Activated T-helper 1 cell treated with Interleukin-2 at 50 U/mL for 16 hours (primary cell): ENCODE measurements at regions not wholly inside any gene's neighbourhood (a gene's known extent, or its start where the extent isn't known, plus 50 kb on each side); places are given as distances from the start of the nearest gene placed in this dataset.
"Not testable (repeated sequence)": the region's sequence is repeated elsewhere in the genome, so short reads cannot be mapped to it uniquely, and the experiment has no call there.

Experiments used
- DNase-seq: peaks from one replicate; pipeline ENCODE4 v3.0.0-alpha.2; 2020; ENCODE audit warnings: low read depth

- no peak for DNase-seq
Measured at GRCh38 chr5:68021916-68022315, 193.6 kb upstream of the PIK3R1 start.

- DNase-seq = no peak
Measured at GRCh38 chr5:68021227-68021626, 194.3 kb upstream of the PIK3R1 start.

GRCh38 chr5:68020461-68020969 is 195.0 kb upstream of the PIK3R1 start:
- DNase-seq = not testable (repeated sequence)

DNA sequence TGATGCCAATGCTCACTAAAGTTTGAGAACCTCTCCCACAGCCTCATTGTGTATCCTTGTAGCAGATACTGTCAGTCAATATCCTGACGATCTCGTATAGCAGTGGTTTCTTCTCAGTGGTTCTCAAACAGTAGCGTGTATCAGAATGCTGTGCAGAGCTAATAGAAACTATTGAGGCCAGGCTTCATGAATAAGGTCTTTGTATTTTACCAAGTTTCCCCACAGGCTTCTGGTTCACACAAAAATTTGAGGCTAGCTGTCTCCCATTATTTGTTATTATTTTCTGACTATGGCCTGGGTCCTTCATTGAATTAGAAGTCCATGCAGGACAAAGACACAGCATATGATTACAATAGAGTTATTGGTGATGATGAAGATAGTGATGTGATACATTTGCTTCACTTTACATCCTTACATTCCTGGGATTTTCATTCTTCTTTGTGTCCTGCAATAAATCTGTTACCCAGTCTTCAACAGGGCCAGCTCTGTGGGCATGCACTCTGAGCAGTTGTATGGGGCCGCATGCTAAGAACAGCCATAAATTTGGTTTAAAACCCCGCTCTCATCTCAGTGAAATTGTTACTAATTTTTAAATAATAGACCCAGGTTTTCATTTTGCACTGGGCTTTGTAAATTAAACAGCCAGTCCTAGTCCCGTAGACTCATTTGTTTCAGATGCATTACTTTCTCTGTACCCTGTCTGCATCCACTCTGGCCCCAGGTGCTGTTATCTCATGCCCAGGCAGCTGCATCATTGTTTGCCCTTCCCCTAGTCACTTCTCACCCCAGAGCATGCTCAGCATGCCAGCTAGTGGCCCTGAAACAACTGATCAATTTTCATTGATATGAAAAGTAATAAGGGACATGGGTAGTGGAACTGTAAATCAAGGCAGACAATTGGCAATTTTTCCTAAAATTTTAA is 199.9 kb upstream of the PIK3R1 start:
- no peak for DNase-seq

DNA sequence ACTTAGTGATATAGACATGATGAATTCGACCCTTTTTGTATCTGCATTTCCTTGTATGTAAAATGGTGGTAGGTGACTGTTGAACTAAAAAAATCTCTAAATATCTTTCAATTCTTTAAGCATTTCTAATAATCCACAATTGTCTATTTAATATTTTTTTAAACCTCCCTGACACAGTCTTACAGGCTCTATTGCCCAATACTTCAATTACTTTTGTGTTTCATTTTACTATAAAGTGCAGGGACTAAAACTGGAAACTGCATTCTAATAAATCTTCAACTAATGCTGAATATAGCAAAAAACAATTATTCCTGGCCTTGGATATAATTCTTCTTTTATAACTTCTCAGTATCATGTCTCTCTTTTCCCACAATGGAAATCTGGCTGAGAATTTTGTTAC is 202.7 kb upstream of the PIK3R1 start:
- DNase-seq = no peak

GRCh38 chr5:68012429-68012828 is 203.1 kb upstream of the PIK3R1 start:
- no peak for DNase-seq

DNA sequence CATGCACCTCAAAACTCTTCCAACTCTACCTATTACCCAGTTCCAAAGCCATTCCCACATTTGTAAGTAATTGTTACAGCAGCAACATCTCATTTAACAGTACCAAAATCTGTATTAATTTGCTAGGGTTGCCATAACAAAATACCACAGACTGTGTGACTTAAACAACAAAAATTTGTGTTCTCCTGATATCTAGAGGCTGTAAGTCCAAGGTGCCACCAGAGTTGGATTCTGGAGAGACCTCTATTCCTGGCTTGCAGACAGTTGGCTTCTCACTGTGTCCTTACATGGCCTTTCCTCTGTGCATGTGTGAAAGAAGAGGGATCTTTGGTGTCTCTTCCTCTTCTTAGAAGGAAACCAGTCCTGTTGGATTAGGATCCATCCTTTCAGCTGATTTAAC is 203.8 kb upstream of the PIK3R1 start:
- DNase-seq = no peak

DNA sequence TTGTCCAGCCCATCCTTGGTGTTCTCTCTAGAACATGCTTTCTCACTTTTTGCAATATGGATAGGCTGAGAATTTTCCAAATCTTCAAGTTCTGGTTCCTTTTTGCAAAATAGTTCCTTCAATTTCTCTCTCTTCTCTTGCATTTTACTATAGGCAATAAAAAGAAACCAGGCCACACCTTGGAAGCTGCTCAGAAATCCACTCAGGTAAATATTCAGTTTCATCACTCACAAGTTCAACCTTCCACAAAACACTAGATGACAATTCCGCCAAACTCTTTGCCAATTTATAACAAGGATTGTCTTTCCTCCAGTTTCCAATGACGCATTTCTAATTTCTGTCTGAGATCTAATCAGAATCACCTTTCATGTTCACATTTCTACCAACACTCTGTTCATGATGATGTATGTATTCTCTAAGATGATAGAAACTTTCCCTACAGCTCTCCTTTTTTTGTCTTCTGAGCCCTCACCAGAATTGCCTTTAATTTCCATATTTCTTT is 204.2 kb upstream of the PIK3R1 start:
- DNase-seq = no peak

DNA sequence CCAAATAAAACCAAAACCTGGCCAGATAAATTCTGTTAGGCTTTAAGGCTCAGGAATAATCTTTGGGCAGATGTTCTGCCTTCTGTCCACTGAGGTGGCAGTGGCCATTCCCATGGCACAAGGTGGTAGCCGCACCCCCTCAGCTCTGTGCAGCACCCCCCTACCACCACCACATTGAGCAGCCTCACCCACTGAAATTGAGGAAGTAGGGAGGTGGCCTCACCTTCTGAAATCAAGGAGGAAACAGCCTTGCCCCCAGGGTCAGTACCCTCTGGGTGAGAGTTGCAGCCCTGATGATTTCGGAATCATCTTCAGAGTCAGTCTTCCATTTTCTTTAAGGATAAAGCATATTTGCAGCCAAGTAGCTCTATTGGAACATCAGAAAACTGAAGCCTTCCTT is 204.8 kb upstream of the PIK3R1 start:
- DNase-seq = no peak

DNA sequence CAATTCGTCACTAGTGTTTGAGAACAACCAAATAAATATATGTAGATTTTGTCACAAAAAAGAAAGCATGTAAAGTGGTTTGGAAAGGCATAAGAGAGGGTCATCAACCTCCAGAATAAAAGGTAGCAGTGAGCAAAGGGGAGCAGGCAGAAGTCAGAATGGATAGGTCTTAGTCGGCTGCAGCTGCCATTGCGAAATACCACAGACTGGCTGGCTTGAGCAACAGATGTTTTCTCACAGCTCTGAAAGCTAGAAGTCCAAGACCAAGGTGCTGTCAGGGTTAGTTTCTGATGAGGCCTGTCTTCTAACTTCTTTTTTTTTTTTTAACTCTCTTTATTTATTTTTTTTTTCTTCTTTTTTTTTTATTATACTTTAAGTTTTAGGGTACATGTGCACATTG is 208.1 kb upstream of the PIK3R1 start:
- DNase-seq = no peak

DNA sequence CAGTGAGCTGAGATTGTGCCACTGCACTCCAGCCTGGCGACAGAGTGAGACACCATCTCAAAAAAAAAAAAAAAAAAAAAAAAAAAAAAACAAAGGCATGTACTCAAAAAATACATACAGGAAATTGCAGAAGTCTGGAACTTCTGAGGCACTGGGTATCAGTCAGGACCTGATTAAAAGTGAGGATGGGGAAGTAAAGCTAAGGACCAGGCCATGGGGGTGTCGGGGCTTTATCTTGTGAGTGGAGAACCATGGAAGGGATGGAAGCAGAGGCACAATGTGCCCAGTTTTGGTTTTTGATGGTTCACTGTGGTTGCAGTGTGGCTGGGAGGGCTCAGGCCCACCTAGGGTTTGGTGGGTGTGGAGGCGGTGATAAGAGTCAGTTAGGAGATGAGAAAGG is 212.7 kb upstream of the PIK3R1 start:
- DNase-seq = no peak

DNA sequence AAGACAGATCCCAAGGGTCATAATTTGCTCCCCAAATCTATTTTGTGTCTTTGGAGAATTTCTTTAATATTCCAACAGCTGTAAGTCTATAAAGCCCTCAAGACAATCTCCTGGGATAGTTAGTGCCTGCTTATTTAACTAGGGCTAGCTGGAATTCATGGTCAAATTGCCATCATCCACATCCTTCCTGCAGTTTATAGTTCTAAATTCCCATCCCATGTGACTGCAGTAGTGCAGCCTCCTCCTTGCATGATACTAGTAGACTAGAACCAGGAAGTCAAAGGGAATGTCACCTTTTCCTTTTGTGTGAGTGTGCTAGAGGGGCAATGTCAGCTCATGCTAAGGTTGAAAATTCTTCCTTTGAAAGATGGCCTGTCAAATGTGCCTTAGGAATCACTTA is 214.8 kb upstream of the PIK3R1 start:
- no peak for DNase-seq

- DNase-seq = no peak
Measured at GRCh38 chr5:67999391-67999790, 216.2 kb upstream of the PIK3R1 start.

- DNase-seq = no peak
Measured at GRCh38 chr5:67998709-67999261, 216.8 kb upstream of the PIK3R1 start.

DNA sequence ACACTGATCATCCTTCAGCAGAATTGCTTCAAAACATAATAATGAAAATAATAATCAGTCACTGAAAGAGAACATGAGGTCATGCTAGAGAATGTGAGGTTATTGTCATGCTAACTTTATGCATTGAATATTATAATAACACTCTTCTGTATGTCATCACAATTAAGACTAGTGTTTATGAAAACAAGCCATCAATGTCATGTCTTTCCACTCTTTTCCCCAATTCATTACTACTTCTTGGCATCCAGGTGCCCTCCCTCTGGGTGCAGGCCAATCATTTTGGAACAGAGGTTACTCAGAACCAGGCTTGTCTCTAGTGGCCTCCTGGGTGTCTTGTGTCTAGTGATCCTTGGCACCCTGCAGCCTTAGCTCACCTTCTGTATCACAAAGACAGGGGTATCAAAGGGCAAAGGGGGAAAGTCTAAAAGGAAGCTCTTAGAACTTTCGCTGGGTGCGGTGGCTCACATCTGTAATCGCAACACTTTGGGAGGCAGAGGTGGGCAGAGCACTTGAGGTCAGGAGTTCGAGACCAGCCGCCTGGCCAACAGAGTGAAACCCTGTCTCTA is 217.6 kb upstream of the PIK3R1 start:
- no peak for DNase-seq

- DNase-seq = no peak
Measured at GRCh38 chr5:67997148-67997547, 218.4 kb upstream of the PIK3R1 start.

GRCh38 chr5:67996596-67996995 is 219.0 kb upstream of the PIK3R1 start:
- no peak for DNase-seq

DNA sequence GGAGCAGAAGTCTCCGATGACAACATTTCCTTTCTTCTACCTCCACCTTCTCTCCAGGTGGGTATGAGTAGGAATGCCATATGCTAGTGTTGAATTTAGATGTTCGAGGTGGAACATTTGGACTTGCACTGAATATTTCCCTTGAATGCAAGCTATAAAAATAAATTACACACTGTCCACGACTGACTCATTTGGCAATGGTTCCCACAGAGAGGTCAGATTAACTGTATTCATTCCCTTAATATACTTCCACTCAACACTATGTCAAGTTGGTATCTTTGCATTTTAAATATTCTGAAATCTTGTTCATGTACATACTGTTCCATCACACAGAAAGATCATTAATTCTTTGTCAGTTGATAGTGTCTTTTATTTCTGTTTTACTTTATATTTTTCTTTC is 222.6 kb upstream of the PIK3R1 start:
- DNase-seq = no peak

DNA sequence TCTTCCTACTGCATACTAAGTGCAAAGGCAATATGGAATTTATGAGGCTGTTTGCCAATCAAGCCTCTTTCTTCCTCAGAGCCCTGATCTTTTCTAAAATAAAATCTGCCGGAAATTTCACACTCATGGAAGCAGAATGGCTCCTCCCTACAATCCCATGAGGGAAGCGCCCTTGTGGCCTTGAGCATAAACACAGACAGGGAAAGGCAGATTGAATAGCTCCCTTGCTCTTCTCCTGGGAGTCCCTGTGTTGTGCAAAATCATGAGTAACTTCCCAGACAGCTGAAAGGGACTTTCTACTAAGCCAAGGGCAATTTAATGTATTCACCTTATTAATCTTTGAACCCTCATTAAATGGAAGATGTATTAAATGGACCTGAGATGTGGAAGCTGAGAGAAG is 226.1 kb upstream of the PIK3R1 start:
- DNase-seq = no peak

GRCh38 chr5:67986761-67987160 is 228.8 kb upstream of the PIK3R1 start:
- no peak for DNase-seq

- no peak for DNase-seq
Measured at GRCh38 chr5:67985686-67986387, 229.7 kb upstream of the PIK3R1 start.

GRCh38 chr5:67984546-67984945 is 231.0 kb upstream of the PIK3R1 start:
- DNase-seq = no peak
